CD4-positive, alpha-beta T cell treated with Interleukin-10 for 1 hour (primary cell): ENCODE measurements at regions not wholly inside any gene's neighbourhood (a gene's known extent, or its start where the extent isn't known, plus 50 kb on each side); places are given as distances from the start of the nearest gene placed in this dataset.

Source experiments
- DNase-seq: peaks from one replicate; pipeline ENCODE4 v3.0.0-alpha.2; 2020

- DNase-seq = no peak
Observed at GRCh38 chr10:123581656-123582055, 84.5 kb upstream of the GPR26 start.

- peak; percentile 57 for DNase-seq
Observed at GRCh38 chr10:123582084-123582989, 83.8 kb upstream of the GPR26 start.

- no peak for DNase-seq
Observed at GRCh38 chr10:123583639-123584418, 82.3 kb upstream of the GPR26 start.

DNA sequence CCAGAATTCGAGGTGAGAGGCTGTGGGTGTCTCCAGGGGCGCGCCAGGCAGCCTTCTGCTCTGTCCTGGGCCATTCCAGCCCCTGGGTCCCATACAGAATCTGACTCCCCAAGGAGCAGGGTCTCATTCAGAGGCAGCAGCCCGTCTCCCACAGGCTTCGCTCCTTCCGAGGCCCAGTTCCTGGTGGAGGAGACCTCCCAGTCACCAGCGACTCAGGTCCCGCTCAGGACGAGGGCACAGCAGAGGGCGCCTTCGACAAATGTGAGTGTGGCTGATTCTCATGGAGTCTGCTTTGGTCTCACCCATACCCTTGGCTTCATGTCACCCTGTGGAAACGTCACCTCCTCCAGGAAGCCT is 81.8 kb upstream of the GPR26 start:
- no peak for DNase-seq

DNA sequence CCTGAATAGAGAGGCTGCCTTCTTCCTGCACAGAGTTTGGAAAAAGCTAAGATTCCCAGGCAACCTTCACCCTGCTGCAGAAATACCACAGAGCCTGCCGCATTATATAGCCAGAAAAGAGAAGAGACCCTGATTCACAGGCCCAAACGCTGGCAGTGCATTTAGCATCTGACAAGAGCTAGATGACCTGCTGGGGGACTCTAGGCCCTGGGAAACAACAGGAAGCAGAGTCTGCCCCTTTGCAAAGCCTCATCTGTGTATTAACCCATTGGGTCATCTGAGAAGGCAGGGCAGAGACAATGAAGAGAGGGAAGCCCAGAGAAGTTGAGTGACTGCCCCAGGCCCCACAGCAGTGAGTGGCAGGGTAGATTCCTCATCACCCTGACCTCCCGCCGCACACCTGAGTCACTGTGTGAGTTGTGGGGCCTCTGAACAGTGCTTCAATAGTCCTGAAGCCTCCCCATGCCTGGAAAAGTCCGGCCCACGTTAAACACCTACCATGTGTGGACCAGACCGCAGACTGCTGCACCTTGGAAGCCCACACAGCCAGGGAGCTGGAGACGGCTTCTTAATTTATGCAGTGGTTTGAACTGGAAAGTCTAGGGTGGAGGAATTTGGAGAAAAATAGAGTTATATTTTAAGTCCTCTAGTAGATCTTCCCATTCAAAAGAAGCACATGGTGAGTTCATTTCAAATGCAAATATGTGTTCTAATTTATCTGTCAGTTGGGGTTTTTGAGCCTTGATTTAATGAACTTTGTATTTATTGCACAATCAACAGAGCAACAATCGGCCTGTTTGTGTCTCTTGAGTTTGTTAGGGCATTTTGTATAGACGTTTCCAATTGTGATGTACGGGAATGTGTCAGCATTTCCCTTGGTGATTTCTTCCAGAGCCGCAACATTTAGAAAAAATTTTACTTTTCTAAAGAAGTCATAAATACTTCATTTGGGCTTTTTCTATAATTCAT is 80.4 kb upstream of the GPR26 start:
- DNase-seq = no peak

DNA sequence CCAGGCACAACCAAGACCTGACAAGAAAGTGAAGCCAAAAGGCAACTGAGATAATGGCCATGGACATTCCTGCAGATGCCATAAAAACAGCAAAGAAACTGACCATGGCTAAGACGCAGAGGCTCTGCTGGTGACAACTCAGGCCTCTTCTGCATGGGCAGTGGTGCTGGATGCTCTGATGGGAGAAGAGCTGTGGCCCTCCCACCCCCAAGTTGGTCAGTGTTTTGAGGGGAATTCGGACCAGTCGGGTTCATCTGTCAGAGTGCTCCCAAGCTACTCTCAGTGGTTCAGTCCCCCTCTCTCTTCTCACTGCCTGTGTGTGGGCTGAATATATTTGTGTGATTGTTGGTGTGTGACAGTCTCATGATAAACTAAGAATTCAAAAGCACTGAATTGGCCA is 79.0 kb upstream of the GPR26 start:
- DNase-seq = no peak

- DNase-seq = no peak
Observed at GRCh38 chr10:123588386-123588914, 77.7 kb upstream of the GPR26 start.

- DNase-seq = no peak
Observed at GRCh38 chr10:123595661-123596060, 70.5 kb upstream of the GPR26 start.

GRCh38 chr10:123597676-123598075 is 68.5 kb upstream of the GPR26 start:
- no peak for DNase-seq

GRCh38 chr10:123599366-123599849 is 66.7 kb upstream of the GPR26 start:
- DNase-seq = no peak

DNA sequence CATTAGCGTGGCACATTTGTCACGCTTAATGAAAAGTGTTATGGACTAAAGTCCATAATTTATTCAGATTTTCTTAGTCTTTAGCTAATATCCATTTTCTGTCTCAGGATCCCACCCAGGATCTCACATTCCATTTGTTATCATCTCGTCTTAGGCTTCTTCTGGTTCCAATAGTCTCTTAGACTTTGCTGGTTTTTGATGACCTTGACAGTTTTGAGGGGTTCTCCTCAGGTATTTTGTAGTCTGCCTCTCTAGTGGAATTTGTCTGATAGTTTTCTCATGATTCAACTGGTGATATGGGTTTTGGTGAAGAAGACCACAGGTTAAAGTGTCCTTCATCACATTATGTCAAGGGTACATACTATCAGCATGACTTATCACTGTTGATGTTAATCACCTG is 66.0 kb upstream of the GPR26 start:
- no peak for DNase-seq

DNA sequence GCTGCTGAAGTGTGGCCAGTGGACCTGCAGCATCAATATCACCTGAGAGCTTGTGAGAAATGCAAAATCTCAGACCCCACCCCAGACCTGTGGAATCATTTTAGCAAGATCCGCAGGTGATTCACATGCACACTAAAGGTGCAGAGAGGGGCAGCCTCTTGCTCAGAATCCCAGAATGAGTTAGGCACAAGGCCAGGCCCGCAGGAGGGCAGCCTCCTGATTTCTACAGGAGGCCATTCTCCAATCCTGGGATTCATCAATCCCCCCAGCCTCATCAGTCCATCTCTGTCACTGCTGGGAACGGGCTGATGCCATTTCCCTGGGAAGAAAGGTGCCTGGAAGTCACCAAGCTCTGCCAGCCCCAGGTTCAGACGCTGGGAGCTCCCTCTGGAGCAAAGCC is 63.0 kb upstream of the GPR26 start:
- DNase-seq = no peak

GRCh38 chr10:123604506-123604905 is 61.6 kb upstream of the GPR26 start:
- DNase-seq = no peak

GRCh38 chr10:123606006-123606405 is 60.1 kb upstream of the GPR26 start:
- no peak for DNase-seq

DNA sequence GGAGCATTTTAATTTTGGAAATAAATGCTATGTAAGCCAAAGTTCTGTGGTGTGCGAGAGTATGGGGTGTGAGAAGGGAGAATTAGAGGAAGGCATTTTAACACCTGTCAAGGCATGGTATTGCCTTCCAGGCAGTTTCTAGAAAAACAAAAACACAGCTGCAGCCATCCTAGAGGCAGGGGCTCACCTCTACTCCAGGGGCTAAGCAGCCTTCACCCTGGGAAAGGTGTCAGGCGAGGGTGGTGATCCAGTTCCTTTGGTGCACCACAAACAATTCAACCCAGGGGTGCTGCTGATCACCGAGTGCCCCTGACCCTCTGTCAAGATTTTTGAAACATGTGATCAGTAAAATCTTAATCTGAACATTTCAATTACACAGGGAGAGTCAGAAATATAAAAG is 59.2 kb upstream of the GPR26 start:
- DNase-seq = no peak

DNA sequence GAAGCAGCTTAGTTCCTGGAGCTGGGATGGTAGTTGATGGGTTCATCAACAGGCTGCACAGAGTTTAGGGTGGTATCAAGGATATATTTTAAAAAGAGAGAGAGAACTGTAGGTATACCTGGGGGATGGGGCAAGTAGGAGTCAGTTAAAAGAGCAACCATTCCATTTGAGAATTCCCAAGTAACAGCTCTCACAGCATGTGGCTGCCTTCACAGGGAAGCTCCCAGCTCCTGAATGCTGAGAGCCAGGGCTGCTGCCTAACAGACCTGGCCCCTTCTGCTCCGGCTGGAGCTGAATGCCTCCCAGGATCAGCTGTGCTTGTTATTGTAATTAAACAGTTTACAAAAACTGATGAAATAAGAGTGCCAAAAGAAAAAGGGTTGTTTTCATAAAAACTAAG is 58.8 kb upstream of the GPR26 start:
- DNase-seq = no peak

DNA sequence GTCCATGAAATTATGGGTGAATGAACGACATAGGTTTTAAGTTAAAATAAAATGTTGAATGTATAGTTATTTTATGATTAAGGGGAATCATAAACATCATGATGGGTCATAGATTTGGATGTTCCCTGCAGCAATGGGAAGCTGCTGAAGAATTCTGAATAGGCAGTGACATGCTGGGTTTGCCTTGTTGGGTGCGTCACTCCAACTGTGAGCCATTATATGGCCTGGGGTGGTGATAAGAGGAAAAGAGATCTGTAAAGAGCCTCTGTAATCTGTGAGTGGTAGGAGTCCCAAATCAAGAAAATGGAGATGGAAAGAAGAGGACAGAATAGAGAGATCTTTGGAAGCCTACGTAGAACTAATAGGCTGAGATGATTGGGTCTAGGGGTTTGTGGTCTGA is 58.1 kb upstream of the GPR26 start:
- no peak for DNase-seq

DNA sequence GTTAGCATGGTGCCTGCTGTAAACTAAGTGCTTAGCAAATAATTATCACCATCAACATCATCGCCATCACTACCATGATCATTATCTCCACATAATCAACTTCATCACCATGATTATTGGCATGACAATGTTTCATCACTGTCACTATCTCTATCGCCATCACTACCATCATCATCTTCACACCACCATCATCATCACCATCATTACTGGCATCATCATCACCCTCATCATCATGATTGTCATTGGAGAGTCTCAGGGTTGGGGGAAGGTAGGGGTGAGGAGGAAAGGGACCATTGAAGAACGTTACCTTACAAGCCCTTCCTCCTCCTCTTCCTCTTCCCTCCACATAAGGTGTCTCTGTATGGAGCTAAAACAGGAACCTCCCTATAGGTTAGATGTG is 54.9 kb upstream of the GPR26 start:
- DNase-seq = no peak

DNA sequence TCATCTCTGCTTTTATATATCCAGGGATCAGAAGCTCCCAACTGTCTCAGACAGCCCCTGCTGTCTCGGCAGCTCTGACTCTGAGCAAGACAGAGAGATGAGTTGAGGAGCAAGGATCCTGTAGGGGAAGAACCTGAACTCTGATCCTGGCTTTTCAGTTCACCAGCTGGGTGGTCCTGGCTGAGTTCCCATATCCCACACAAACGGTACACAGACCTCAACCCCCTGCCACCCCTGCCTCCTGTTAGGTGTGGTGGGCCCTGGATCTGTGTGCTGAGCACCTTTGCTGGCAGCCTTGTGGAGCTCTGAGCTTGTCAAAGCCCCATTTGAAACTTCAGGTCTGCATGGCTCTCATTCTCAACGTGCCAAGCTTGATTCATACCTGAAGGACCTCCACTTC is 54.3 kb upstream of the GPR26 start:
- no peak for DNase-seq

- no peak for DNase-seq
Observed at GRCh38 chr10:123613346-123613850, 52.8 kb upstream of the GPR26 start.

- DNase-seq = peak; percentile 20
Observed at GRCh38 chr10:123614888-123615287, 51.3 kb upstream of the GPR26 start.
